ENCODE measurements at regions not wholly inside any gene's neighbourhood (a gene's known extent, or its start where the extent isn't known, plus 50 kb on each side); places are given as distances from the start of the nearest gene placed in this dataset.

GRCh38 chr7:108697254-108697653, 127.6 kb downstream of the DNAJB9 start:
- TF ChIP-seq CTCF (conservative IDR thresholded peaks at IDR 0.05 in 1 of 2, IDR thresholded peaks at IDR 0.05 in 1 of 2; ENCODE audit: low read depth in 1 of 2, low read length in 2 of 2) (no peak), EZH2 (IDR thresholded peaks at IDR 0.05; ENCODE audit: low read length, missing control alignments) (no peak)

All from fibroblast of lung (primary cell).